ENCODE measurements at regions not wholly inside any gene's neighbourhood (a gene's known extent, or its start where the extent isn't known, plus 50 kb on each side); places are given as distances from the start of the nearest gene placed in this dataset.
A peak's percentile ranks its signal among the peaks of the same experiment; 100 is the strongest.

DNA sequence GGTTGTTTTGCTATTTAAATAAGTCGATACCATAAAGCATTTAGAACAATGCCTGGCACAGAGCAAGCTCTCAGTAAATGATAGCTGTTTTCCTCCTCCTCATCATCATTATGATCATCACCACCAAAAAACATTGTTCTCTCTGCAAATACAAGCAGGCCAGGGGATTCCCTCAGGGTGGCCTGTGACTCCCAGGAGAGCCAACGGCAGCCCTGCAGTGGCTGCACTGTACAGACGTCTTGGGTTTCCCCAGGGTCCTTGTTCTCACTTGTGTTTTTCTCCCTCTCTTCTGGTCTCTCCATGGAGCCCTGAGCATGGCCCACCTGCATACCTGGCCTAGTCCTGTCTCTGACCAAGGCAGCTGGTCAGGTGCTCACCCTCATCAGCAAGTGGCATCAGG, 290.9 kb upstream of the PWP1 start:
- no peak for DNase-seq (ENCODE audit: low read depth in 4 of 4, low spot score in 3 of 4)

DNA sequence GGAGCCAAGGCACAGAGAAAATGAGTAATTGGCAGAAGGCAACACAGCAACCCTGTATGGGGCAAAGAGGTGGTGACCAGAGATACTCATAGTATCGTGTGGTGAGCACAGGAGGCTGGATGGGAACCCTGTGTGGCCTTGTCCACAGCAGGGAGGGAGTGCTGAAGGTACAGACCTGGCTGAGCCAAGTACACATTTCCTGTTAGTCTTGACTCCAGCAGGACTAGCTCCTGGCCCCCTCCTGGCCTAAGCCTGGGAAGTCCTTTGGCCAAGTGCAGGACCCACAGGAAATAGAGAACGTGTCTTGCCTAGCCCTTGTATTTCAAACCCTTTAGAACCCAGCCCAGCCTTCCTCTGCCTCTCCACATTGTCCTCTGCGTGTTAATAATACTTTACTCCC, 289.8 kb upstream of the PWP1 start:
- DNase-seq (ENCODE audit: low read depth in 4 of 4, low spot score in 3 of 4) = no peak

DNA sequence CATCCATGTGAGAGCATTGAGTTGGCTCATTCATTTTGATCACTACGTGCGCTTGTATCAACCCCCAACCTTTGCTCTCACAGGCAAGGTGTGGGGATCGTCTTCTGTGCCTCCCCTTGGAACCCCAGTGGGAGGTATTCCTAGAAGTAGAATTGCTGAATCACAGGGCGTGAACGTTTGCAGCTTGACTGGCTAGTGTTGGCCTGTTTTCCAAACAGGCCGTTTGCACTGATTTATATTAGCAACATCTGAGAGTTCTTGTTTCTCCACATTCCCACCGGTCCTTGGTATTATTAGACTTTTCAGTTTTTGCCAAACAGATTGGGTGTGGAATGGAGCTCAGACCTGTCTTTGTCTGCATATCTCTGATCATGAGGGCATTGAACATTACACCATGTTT, 288.6 kb upstream of the PWP1 start:
- DNase-seq (ENCODE audit: low read depth in 4 of 4, low spot score in 3 of 4) = no peak

DNA sequence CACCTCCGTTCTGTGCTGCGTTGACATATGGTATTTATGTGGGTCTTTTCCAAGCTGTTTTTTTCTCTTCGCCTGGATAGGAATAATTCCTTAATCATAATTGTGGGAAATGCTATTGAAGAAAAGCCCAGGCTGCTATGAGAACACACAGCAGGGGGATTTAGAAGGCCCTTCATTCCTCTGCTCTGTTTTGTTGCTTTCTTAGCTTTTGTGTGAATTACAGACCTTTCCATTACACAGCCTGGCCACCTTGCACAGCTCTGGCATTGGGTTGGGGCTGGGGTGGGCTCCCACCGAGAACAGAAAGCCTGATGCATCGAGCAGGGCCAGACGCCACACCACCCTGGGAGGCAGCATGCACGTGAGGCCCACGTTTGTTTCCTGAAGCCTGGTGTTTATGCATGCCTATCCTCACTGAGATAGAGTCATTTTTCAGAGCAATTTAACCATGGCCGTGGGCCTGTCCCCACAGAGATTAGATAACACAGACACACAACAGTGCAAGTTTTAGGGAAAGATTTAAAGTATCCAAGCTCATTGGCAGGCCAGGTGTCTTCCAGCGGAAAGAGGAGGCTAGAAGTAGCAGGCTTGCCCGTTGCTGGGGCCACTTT, 287.6 kb upstream of the PWP1 start:
- no peak for DNase-seq (ENCODE audit: low read depth in 4 of 4, low spot score in 3 of 4)

DNA sequence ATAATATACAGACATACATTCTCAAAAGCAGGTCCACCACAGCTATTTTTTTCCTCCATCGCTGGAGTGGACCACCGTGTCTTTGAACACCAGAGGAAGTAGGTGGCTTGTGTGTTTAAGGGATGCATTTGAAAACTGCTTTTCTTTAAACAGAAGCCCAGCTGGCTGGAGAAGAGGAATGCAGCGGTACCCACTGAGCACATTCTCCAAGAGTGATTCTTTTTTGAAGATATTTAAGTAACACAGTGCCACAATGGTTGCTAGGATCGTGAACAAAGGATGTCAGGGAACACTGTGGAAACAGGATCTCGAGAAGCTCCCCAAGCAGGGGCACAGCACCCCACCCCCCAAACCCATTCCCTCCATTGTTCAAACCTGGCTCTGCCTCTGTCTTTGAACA, 286.6 kb upstream of the PWP1 start:
- no peak for DNase-seq (ENCODE audit: low read depth in 4 of 4, low spot score in 3 of 4)

DNA sequence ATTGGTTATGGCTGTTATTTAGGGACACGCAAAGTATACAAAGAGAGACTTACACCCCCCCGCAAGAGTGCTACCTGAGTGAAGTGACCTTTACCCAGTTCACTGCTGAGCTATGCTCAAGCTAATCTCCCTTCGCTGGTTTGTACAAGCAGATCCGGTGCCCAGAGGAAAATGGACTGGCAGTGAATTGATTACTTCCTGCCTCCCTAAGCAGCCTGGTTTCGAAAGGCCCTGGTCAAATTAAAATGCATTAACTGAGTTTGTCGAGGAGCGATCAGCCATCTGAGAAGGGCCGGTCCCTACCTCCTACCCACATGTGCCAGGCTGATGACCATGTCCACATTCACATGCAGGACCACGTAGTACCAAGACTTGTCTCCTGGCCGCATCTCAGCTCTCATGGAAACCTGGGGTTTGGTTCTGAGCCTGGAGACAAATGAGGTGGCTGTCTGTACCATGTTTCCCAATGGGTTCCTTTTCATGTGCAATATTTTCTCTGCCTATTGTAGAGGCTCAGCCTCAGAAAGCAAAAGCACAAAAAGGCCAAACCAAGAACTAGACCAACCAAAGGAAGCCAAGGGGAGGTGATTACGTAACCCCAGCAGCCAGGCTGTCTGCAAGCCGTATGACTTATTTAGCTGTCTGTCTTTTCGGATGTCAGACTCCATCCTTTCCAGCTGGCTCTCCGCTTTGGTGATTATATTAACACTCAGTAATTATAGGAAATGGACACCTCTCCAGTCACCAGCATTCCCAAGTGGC, 284.7 kb upstream of the PWP1 start:
- no peak for DNase-seq (ENCODE audit: low read depth in 4 of 4, low spot score in 3 of 4)

DNA sequence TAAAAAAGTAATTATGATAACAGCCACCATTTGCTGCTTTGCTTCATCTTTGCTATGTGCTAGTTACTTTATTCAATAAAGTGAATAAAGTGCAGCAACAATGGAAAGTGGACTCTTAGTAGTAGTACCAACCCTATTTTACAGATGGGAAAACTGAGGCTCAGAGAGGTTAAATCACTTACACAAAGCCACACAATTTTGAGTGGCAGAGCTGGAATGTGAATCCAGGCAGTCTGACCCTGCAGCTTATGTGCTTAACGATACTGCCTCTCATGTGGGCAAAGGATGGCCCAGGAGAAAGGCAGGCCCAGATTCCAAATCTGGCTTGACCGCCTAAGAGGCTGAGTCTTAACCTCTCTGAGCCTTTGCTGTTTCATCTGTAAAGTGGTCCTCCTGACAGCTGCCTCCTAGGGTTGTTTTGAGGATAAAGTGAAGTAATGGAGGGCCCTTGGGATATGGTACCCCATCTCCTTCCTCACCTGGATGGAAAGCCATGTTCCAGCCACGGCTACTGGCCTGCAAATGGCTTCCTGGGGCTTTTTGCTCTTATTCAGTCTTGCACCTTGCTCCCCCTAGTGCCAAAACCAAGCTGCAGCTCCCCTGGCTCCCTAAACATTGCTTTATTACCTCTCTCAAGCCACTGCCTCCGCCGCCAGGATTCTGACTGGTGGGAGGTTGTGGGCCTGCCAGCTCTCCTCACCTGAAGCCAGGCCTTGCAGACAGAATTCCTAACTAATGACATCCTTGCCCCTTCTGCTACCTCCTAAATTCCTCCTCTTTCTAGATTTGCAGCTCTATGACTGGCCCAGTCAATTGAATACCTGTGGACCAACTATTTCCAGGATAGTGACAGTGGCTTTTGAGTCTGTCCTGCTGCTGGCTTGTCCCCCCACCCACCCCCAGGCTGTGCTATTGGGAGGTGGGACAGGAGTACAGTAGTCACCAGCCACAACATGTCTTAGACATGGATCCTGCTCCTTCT, 283.3 kb upstream of the PWP1 start:
- DNase-seq (ENCODE audit: low read depth in 4 of 4, low spot score in 3 of 4) = no peak

DNA sequence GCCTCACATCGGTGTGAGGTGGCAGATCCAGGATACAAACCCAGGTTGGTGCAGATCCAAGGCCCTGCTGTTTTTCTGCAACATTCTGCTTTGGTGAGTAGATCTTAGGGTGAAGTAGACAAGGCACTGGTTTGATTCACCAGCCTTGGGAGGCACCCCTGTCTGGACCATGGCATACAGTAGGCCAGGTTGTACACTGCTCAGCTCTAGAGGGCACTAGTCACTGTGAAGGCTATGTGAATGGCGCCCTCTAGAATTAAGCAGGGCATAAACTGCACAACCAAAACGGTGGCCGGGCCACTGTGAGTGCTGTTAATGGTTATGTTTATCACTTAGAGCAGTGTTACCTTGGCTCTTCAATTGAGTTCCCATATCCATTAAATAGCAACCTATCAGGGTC, 280.6 kb upstream of the PWP1 start:
- no peak for DNase-seq (ENCODE audit: low read depth in 4 of 4, low spot score in 3 of 4)

DNA sequence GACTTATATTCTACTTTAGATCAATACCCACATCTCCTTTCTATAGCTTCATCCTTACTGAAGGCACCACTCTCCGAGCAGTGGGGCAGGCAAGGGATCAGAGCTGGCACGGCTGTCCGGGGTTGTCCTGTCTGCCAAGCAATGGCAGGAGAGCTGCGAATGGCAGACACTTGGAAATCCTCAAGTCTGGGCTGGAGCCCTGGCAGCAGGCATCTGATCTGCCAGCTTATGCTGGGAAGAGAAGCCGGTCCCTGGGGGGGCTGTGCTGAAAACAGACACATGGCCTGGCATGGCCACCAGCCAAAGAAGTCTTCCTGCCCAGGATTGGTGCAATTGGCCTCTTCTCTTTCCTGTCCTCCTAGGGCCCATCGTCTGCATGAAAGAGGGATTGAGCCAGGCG, 280.2 kb upstream of the PWP1 start:
- DNase-seq (ENCODE audit: low read depth in 4 of 4, low spot score in 3 of 4) = no peak

DNA sequence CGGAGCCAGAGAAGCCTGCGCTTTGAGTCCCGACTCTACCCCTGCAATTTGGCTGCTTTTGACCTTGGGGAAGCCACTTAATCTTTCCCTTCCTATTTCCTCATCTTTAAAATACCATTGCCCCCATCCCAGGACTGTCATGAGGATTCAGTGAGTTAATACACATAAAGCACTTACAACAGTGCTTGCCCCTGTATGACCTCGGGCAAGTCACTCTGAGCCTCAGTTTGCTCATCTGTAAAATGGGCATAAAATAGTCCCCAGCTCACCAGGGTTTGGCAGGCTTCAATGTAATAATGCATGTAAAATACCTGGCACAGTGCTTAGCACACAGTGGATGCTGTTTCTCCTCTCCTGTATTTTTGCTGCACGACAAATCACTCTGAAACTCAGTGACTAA, 278.7 kb upstream of the PWP1 start:
- no peak for DNase-seq (ENCODE audit: low read depth in 4 of 4, low spot score in 3 of 4)

DNA sequence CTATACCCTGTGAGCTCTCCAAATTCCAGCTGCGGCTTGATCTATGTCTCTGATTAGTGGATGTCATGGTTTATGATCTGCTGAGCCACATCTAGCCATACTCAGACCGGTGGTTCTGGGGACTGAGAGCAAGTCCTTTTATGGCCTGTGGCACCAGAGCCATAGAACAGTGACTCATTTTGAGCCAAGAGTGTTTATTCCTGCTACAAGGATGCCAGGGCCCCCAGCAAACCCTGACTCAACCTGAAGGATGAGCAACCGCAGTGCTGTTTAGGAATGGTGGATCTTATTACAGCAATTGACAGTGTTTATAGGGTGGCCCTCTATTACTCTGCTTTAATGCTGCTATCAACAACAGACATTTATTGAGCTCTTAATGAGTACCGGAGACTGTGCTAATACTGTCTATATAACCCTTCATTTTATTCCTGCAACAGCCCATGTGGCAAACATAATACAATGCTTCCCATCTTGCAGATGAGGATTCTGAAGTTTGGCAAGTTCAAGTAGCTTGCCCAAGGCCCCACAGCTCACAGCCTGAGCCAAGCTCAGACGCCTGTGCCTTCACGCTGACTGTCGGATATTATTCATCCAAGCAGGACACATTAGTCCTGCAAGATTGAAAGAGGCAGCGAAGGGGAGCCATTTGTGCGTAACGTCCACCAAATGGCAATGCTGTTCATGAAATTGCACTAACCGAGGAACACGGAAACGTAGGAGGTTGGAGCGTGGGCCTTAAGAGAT, 273.6 kb upstream of the PWP1 start:
- DNase-seq (ENCODE audit: low read depth in 4 of 4, low spot score in 3 of 4) = no peak

DNA sequence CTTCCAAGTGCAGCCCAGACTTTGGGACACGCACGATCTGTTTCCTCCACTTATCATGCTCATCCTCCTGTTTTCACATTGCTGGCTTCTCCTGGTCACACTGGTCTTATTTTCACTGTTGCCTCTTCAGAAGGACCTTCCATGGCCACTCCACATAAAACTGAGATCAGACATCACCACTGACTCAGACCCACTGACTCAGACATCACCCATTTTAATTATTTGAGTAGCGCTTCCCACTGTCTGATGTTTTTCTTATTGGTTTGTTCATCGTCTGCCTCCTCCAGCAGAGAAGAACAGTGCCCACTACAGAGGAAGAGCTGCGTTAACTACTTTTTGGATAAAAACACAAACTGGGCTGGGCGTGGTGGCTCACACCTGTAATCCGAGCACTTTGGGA, 270.5 kb upstream of the PWP1 start:
- DNase-seq (ENCODE audit: low read depth in 4 of 4, low spot score in 3 of 4) = no peak

DNA sequence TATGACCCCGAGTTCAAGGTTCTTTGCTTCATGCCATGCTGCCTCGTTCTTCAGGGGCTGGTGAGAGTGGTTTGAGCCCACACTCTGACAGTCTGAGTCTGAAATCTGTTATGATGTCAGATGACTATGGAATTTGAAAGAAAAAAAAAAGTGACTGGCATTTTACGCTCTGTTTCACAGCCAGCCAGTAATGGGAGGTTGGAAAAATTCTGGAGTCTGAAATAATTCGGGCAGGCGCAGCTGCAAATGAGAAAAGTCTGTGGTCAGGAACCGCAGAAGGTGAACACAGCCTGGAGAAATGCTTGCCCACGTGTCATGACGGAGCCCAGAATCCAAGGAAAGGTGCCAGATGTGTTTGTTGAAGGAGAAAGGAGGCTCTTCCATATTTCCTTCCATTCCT, 269.8 kb upstream of the PWP1 start:
- DNase-seq (ENCODE audit: low read depth in 4 of 4, low spot score in 3 of 4) = no peak

DNA sequence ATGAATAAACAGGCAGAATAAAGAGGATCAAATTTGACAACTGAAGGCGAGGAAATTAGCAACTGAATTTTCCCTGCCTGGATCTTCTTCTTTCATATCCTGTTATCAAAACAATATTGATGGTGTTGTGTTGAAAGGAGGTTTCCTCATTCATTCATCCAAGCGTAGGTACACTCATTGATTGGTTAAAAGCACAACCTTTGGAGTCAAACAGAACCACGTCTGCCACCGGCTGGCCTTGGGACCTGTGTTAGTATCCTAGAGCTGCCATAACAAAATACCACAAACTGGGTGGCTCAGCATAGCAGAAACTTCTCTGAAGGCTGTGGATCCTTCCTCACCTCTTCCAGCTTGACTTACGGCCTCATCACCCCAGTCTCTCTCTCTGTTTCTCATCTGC, 268.6 kb upstream of the PWP1 start:
- DNase-seq (ENCODE audit: low read depth in 4 of 4, low spot score in 3 of 4) = no peak

DNA sequence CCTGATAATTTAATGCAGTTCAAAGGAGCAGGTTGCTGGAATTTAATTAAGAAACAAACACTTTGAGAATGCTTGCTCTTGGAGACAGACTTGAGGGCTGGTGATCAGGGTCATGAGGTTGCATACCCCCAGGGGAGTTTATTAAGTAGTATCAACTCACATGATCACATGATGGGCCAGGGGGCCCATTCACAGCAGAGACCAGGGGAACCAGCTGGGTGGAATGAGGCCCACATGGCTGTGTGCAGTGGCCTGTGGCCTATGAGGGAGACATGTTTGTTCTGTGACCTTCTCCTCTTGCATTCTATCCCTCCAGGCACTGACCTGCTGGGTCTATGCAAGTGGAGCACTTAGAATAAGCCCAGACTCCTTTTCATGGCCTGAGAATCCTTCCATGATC, 266.6 kb upstream of the PWP1 start:
- no peak for DNase-seq (ENCODE audit: low read depth in 4 of 4, low spot score in 3 of 4)

DNA sequence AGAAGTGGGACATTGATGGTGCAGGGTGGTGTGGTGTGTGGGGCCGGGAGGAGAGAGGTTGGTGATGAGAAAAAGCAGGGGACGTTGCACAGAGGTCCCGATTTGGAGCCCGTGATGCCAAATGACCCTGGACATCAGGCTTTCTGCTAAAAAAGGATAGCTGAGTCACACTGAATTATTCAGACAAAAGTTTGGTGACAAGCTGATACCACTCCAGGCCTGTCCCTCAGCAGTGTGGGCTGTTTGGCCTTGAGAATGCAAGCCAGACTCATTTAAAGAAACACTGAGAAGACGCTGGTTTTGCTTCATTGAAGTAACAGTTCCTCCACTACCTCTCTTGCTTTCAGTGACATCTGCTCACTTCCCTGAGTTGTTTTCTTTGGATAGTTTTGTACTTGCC, 262.1 kb upstream of the PWP1 start:
- DNase-seq (ENCODE audit: low read depth in 4 of 4, low spot score in 3 of 4) = no peak

DNA sequence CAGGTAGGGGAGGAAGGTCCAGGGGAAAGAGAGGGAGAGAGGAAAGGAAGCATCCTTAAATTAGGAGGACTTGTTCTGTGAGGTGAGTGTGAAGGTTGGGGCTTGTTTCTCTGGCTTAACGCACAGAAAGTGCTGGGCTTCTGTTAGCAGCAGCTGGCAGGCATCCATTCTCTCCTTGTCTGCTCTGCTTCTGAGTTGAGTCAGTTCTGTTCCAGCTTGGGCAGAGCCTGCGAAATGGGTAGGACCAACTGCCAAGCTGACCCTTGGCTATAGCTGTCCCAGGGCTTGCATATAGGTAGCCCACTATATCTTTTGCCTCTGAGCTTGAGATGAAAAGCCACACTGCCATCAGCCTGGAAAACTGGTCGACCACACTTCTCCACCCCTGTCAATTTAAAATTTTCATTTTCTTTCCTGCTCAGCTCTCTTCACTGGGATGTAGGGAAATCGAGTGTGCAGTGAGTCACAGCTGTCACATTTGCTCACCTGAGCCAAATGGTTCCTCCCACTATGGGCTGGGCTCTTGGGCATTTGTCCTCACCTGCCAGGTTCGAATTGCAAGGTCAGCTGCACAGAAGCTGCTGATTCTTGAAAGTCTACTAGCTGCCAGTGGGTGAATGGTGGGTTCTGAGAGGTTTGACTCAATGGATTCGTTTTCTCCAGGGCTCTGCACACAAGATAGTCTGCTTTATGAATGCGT, 256.4 kb upstream of the PWP1 start:
- no peak for DNase-seq (ENCODE audit: low read depth in 4 of 4, low spot score in 3 of 4)

DNA sequence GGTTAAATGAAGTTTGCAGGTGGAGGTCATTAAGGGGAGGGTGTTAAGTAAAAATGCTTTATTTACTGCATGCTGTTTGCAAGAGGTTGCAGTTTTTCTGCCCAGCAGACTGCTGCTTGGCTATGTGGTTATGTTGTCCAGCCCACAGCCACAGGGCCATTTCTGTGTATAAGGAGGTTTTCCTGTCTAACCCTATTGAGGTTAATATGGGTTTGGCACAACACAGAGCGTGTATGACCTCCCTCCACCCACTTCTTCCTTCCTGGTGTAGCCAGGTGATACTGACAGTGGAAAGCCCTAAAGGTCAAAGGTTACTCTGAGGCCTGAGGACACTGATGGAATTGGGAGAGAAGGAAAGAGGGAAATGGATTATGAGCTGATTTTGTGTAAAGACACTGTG, 253.7 kb upstream of the PWP1 start:
- DNase-seq (ENCODE audit: low read depth in 4 of 4, low spot score in 3 of 4) = no peak

DNA sequence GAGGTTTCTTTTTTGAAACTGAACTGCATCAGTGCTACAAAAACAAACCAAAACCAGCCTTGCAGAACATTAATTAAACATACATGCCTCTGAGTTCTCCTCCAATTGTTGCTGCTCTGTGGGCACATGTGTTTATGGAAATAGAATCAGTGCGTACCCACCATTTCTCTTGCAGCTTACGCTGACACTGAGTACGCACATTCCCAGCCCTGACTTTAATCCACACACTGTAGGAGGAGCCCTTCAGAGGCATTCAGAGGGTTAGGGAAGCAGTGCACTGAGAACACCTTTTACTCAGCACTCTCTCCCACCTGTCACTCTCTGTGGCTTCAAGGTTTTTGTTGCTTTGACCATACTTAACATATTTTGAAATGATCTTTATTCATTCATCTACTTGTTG, 250.5 kb upstream of the PWP1 start:
- peak in 2 of 4 donors; percentile 24 to 32 for DNase-seq (ENCODE audit: low read depth in 4 of 4, low spot score in 3 of 4)

DNA sequence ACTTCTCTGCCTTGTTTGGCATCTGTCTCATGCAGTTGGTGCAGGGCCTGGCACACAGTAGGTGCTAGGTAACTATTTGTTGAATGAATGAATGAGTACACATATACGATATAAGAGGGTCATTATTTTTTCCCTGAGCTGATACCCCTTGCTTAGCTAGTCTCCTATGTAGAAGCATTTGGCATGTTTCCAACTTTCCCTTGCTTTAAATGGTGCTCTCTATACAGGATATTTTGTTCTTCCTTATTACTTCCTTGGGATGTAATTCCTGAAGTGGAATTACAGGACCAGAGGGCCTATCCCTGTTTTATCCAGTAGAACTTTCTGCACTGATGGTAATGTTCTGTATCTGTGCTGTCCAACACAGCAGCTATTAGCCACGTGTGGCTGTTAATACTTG, 250.1 kb upstream of the PWP1 start:
- no peak for DNase-seq (ENCODE audit: low read depth in 4 of 4, low spot score in 3 of 4)
